GM19397 (cell line): ENCODE measurements at regions not wholly inside any gene's neighbourhood (a gene's known extent, or its start where the extent isn't known, plus 50 kb on each side); places are given as distances from the start of the nearest gene placed in this dataset.
"Not testable (repeated sequence)": the region's sequence is repeated elsewhere in the genome, so short reads cannot be mapped to it uniquely, and the experiment has no call there.

Experiments
- ATAC-seq: cut with Tn5 transposase; IDR thresholded peaks from one replicate; pipeline ENCODE4 v1.9.1; 2021; ENCODE audit warnings: mild to moderate bottlenecking, moderate library complexity; ENCODE audit not compliant: unreplicated experiment

DNA sequence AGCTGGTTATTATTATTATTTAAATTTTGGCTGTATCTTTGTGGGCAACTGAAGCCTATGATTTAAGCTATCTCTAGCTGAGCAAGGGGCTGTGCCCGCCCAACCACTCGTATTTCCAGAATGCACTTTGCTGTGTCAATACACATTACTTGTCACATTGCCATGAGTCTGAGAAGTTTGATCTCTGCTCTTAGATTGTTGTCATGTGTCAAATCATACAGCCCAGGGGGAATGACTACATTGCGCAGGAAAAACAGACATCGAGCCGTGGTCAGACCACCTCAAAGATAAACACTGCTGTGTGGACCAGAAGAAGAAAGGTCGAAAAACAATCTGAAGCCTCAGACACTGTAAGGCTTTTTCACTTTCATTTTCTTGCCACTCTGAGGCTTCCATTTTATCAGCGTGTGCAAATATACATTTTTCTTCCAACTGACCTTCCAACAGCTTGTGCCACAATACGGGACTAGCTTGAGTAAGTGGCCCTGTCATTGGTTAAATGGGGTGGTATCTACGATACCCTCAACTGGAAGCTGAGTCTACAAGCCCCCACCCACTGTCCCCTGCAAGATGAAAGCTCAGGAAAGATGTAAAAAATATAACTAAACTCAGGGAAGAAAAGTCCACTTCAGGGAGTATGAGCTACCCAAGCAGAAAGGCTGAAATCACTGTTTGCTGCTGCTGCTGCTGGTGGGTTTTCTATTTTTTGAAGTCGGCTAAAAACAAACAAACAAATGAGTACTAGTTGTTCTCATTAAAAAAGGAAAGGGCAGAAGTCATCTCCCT is 603.0 kb downstream of the BNC2 start:
- no peak for ATAC-seq

DNA sequence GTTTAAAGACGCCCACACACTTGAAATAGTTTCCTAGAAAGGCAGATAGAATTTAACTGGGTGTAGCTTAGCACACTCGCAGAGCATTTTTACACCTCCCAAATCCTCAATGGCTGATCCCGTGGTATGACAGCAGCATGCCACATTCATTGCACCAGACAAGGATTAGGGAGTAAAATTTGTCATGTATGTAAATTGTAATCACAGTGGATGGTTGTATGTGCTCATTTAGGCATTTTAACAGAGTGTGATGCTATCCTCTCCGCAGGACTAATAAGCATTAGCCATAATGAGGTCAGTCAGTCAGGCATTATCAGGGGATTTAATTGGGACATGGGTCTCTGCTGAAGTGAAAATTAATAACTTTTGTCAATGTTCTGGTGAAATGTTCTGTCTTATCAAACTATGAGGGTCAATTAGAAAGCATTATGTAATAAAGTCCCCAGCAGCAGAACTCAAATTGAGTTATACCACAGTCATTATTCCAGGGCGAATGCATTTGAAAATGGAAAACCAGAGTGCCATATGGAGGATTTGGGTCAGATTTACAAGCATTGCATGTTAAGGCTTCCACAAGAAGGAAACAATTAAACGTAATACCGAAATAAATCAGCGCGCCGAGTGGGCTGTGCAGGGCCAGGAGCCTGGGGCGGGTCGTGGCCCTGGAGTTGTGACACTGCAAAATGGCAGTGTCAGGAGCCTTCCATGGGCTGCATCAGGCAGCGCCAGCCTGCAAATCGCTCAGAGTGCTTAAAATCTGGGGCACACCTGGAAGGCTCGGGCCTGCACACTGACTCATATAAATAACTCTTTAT is 602.2 kb downstream of the BNC2 start:
- ATAC-seq = no peak

DNA sequence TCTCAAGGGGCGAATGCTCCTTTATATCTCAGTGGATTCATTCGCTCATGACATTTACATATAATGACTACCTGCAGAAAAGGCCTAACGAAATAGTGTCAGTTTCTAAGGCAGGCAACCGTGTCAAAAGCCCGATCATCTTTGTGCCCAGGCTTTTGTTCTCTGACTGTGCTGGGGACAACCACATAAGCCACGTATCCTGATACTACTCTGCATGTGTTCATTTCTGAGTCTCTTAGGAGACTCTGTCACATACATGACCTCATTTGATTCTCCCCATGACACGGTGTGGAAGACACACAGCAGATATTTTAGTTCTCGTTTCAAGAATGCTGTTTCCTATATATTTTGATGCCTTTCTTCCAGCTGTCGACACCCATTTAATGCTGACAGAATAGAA is 598.5 kb downstream of the BNC2 start:
- no peak for ATAC-seq

DNA sequence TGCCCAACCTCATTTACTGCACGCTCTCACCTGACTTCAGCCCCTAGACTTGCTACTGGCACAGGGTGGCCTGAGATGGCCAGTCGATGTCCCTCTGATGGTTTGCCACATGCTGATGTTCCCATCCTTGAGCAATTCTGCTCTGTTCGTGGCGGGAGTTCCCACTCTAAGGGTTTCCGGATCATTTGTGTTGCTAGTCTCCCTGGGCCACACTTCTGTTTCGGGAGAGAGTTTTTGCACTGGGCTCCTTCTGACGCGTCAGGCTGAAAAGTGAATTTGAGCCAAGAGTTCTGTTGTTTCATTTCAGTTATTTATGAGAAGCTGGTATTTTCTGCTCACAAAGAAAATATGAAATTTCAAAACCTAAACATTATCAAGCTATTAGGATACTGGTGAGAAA is 597.7 kb downstream of the BNC2 start:
- ATAC-seq = no peak

DNA sequence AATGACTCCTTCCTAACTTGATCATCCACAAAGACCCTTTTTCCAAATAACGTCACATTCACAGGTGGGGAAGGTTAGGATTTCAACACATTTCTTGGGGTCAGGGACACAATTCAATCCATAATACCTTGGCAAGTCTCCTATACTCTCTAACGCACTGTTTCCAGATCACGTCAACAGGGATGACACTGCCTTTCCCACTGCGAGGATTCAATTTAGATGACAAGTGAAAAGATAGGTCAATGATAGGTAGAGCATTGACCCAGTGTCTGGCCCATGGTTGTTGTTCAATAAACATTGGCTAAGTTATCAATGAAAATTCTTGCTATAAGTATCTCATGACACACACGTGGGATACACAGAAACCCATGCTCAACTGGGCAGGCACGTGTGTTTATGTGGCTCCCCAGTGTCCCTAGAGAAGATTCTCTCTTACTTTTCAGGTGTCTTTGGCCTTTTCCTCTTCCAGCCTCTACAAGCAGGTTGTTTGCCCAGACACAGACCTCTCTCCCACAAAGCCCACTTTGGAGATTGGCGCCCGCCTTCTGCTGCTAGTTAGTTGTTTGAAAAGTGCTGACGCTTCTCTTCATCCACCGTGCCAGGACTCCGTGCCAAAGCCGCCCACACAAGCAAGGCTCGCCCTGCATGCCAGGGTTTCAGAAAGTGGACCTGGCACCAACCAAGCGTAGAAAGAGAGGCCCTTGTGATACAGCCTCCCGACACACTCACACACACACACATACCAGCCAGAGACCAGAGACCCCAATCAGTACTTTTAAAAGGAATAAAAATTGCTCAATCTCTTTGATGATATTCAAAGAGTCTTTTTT is 594.5 kb downstream of the BNC2 start:
- no peak for ATAC-seq

DNA sequence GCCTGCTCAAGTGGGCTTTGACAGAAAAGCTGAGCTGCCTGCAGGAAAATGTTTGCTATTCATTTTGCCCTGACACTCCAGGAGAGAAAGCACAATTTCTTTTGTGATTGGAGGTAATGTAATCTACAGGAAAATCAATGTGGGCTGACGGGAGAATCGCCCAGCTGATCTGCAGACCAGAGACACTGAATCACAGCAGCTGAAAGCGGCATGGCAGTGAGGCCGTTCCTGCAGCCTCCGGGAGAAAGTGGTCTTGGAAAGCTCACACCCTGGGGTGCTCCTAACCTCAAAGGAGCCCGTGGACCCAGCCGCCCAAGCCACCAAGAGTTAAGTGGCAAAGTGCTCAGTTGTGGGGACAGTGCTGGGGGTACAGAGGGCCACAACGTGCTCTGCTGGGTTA is 593.6 kb downstream of the BNC2 start:
- ATAC-seq = no peak

DNA sequence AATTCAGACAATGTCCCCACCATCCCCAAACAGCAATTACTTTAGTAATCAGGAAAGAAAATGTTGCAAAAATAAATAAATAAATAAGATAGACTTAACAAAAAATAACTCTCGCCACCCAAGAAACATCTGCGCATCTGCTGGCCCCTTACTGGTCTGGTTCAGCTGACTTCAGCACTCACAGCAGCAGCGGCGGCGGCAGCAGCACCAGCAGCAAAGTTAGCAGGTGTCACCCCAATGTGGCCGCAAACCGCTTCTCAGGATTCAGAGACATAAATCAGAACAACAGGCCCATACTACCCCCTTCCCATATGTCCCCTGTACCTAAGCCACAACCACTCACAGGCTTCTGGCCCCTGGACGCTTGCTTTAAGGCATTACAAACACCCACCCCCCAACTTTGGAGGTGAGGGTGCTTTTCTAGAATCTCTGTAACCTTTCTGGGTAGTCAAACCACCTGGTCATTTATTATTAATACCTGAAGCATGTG is 593.0 kb downstream of the BNC2 start:
- no peak for ATAC-seq

DNA sequence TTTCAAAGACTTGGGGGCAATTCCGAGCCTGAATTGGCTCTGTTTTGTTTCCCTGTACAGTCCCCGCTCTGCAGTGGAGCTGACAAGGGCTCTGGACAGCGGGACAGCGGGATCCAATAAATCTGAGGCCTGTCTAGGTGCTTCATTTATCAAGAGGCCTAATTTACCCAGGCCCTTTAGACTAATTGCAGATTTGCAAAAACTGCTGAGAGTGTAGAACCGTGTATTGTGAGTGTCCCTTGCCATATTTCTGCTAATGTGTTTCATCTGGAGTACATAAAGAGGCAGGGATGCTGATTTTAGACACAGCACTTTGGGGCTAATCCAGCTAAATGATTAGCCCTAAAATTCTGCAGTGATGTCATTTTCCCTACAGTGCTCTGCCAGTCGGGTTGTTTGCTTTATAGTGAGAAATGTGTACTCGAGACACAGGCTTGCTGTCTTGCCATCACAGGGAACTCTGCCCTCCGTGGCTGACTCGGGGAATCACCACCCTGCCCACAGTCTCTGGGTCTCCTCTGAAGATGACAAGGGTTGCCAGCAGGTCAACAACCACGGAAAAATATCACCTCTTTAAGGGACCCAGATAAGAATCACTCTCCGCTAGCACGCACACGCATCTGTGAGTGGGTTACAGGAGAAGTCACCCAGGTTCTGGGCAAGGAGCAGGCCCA is 592.0 kb downstream of the BNC2 start:
- no peak for ATAC-seq

DNA sequence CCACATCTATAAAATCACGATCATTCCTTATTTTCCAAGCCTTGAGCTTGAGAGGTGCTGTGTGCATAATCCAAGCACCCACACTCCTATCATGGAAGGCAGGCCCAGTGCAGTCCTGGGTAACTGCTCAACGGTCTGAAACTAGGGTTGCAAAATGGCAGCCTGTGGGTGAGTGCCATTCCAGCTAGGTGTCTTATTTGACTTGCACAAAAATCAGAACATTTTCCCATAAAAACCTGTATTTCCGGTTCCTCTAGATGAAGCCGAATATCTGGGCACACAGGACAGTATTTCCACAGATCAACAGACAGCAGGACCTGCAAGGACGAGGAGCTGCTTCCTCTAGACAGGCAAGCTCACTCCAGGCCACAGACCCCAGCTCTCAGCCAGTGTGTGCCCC is 588.8 kb downstream of the BNC2 start:
- ATAC-seq = no peak

DNA sequence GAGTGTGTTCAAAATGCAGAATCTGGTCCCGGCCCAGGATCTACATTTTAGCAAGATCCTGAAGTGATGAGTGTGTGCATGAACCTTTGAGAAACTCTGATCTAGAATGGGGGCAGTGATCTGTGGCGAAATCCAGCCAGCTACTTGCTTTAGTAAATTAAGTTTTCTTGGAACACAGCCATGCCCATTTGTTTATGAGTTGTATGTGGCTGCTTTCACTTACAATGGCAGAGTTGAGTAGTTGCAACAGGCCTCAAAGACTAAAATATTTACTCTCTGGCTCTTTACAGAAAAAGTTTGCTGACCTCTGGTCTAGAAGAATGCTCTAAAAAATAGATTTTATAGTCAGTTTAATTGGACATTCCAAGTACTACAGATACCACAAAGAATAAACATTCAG is 588.3 kb downstream of the BNC2 start:
- ATAC-seq = no peak

DNA sequence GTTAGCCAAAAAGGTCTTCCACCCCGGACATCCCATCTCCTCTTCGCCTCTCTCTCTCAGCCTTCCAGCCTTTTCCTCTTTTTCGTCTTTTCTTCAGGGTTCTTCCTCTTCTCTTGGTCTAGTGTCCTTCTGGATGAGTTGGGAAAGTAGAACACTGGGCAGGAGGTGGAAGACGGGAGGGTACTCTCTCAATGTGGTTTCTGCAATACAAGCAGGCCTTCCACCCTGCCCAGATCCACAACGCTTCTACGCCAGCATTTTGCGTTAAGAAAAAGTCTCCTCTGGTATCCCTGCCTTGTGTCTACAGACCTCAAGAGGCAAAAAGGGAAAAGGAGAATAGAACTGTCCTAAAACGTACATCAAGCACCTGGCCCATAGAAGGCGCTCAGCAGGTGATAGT is 587.8 kb downstream of the BNC2 start:
- ATAC-seq = no peak

DNA sequence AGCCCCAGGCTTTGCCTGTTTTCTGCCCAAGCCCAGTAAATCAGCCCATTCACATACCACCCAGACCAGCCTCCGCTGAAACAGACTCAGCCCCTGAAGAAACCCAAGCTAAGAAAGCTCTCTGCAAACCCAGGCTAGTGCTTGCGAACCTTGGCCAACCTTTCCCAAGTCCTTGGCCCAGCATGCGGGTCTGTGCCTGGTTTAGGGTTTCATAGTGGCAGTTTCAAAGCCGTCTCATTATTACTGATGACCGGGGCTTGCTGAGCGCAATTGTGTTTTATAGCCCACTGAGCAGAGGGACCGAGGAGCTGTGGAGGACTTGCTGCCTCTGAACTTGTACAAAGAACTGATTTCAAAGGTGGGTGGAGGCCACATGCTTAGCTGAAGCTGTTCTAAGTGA is 584.3 kb downstream of the BNC2 start:
- ATAC-seq = no peak

DNA sequence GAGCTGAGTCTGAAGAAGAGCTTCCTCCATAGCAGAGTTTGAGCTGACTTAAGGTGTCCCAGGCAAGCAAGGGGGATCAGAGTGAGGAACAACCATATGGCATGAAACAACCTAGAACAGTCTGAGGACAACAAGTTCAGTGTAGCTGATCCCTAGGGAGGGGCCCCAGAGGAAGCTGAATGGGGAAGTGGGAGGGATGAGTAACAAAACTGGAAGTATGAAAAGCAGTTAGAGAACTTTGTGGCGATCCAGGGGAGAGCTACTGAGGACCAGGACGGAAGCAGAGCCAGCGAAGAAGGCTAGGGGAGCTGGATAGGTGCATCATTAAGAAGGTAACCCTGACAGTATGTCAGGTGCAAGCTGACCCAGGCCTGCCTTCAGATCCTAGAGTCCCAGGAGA is 580.8 kb downstream of the BNC2 start:
- no peak for ATAC-seq

DNA sequence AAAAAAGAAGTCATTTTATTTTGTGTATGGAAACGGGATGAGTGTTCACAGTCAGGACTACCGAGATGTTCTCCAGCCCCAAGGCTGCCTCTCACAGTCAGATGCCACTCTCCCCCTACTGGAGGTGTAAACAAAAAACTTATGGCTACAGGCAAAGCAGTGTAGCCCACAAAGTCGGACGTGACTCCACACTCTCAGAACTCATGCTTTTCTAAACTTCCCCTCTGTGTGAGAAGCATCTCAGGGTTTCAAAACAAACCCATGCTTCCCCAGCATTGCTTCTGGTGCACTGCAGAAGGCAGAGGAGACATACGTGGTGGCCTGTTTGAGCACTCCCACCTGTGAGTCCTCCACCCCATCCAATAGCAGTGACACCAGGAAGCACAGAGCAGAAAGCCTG is 580.3 kb downstream of the BNC2 start:
- ATAC-seq = no peak

DNA sequence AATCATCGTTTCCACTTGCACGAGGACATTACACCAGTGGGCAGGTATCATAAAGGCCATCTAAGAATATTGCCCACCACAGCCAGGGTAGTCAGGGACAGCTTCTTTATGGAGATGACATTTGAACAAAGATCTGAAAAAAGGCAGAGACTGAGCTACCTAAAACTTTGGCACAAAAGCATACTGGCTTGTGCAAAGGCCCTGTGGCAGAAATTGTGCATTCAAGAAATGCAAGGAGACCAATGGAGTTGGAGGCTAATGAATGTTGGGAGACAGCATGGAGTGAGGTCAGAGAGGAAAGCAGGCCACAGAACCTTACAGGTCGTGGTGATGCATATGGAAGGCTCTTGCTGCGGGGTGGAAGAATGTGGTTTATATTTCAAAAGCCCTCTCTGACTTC is 578.5 kb downstream of the BNC2 start:
- no peak for ATAC-seq

DNA sequence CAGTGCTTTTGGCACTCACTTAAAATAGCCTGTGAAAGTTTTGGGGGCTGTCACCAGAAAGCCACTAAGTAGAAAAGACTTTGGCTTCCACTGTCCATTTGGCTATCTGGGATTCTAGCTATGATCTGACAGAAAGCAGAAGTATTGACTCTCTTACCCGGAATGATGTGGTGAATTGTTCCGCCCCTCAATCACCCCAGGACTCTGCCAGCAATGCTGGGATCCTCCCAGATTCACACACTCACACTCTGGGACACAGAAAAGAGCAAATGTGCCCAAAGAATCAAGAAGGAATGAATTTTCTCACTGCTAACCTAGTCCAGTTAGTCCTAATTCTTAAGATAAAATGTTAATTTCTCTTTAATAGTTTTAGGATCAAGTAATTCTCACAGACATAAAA is 576.9 kb downstream of the BNC2 start:
- no peak for ATAC-seq

DNA sequence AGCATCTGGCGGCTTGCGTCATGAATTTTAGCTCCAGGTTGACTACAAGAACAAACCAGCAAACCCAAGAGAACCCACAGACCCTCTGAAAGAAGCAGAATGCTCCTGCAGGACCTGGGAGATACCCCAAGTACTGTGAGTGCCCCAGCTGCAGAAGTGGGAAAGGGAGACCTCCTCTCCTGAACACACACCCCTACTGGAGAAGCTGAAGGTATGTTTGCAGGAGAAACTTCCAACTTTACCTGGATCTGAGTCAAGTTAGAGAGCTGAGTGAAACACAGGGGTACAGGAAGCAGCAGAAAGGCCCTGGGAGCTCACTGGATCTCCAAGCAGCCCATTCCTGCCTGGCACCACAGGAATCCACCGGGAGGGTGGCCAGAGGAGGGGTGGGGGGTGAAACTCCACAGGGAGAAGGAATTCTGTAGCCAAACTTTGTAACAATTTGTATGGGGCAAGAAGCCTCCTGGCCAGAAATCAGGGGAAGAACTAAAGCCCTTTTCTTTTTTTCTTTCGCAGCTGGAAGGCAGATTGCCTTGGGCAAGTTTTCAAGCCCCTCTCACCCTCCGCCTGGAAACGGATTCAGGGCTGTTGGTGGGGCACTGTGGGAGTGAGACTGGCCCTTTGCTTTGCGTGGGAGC is 576.2 kb downstream of the BNC2 start:
- ATAC-seq = no peak

DNA sequence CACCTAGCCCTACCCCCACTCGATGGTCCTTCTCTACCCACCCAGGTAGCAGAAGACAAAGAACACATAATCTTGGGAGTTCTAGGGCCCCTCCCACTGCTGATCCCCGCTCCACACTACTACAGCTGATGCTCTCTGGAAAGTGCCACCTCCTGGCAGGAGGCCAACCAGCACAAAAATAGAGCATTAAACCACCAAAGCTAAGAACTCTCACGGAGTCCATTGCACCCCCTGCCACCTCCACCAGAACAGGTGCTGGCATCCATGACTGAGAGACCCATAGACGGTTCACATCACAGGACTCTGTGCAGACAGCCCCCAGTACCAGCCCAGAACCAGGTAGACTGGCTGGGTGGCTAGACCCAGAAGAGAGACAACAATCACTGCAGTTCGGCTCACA is 575.5 kb downstream of the BNC2 start:
- not testable (repeated sequence) for ATAC-seq

DNA sequence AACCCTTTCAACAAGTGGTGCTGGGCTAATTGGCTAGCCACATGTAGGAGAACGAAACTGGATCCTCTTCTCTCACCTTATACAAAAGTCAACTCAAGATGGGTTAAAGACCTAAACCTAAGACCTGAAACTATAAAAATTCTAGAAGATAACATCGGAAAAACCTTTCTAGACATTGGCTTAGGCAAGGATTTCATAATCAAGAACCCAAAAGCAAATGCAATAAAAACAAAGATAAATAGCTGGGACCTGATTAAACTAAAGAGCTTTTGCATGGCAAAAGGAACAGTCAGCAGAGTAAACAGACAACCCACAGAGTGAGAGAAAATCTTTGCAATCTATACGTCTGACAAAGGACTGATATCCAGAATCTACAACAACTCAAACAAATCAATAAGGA is 571.1 kb downstream of the BNC2 start:
- ATAC-seq = not testable (repeated sequence)

DNA sequence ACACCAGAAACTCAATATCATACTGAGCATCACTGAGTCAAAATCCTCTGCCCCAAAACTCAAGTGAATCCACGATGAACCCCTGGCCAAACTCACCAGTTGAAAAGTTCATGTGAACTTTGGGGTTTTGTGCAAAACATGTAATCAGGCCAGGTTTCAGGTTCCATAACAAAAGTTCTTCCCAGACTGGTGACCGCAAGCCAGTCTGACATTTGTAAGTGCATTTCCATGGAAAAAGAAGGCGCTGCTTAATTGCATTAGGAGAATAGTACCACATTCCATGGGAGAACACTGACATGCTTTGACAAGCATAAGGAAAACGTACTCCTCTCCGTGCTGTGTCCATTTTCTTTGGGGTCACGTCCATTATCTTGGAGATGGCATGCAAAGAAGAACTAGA is 567.0 kb downstream of the BNC2 start:
- ATAC-seq = no peak
